GM18507 (cell line): ENCODE measurements at regions not wholly inside any gene's neighbourhood (a gene's known extent, or its start where the extent isn't known, plus 50 kb on each side); places are given as distances from the start of the nearest gene placed in this dataset.
"Not testable (repeated sequence)": the region's sequence is repeated elsewhere in the genome, so short reads cannot be mapped to it uniquely, and the experiment has no call there.

Experiments used
- DNase-seq: peaks from one replicate; pipeline ENCODE4 v3.0.0; 2011; ENCODE audit warnings: low read depth; ENCODE audit not compliant: insufficient read length; ENCODE audit errors: extremely low spot score
- FAIRE-seq: peaks from 2 replicates; lab custom pipeline; 2011; peaks lifted over from hg19 to GRCh38; lab: Jason Lieb, UNC

DNA sequence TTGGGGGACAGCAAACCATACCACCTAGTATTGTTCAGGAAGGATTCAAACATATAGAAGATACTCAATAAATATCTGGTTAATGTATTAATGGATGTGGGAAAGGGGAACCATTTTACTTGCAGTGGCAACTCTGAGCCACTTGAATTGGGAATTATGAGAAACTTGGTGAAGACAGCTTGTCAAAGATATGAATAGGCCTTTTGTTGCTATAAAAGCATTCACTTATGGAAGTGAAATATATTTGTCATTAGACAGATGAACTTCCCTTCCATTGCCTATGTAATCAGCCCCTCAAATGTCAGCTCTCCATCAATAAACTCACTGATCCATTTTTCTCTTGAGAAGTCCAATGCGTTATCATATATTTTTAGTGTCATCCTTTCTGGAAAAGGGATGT is 56.1 kb downstream of the GPR85 start:
- DNase-seq = no peak
- FAIRE-seq = no peak

- FAIRE-seq (no peak), DNase-seq (no peak)
Measured at GRCh38 chr7:113026941-113027340, 59.7 kb downstream of the GPR85 start.

DNA sequence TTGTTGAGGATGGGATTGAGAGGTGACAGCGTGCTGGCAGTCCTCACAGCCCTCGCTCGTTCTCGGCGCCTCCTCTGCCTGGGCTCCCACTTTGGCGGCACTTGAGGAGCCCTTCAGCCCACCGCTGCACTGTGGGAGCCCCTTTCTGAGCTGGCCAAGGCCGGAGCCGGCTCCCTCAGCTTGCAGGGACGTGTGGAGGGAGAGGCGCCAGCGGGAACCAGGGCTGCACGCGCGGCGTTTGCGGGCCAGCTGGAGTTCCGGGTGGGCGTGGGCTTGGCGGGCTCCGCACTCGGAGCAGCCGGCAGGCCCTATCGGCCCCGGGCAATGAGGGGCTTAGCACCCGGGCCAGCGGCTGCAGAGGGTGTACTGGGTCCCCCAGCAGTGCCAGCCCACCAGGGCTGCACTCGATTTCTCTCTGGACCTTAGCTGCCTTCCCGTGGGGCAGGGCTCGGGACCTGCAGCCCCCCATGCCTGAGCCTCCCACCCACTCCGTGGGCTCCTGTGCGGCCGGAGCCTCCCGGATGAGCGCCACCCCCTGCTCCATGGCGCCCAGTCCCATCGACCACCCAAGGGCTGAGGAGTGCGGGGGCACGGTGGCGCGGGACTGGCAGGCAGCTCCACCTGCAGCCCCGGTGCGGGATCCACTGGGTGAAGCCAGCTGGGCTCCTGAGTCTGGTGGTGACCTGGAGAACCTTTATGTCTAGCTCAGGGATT is 69.3 kb downstream of the GPR85 start:
- DNase-seq, FAIRE-seq: not testable (repeated sequence)

- FAIRE-seq (no peak), DNase-seq (no peak)
Measured at GRCh38 chr7:113015034-113015645, 71.5 kb downstream of the GPR85 start.

DNA sequence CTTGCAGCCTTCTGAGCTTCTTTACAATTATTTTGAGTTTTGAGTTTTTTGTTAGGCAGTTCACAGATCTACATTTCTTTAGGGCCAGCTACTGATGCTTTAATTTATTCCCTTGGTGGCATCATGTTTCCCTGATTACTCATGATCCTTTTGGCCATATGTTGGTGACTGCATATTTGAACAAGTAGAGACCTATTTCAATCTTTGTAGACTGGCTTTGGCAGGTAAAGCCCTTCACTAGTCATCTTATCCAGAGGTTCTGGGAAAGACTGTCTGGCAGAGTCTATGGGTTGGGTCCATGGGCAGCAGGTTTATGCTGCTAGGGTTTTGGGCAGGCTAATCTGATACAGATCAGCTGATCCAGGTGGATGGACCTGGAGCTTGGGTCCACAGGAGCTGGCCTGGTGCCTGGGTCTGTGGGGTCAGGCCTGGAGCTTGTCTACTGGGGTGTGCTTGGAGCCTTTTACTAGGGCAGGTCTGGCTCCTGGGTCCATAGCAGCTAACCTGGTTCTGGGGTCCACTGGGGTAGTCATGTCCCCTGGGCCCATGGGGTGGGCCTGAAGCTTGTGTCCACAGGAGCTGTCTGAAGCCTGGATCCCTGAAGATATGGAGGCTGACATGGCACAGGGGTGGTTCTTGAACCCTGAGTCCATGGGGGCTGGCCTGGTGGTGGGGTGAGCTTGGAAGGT is 72.7 kb downstream of the GPR85 start:
- DNase-seq (no peak), FAIRE-seq (no peak)

GRCh38 chr7:113012862-113013261 is 73.8 kb downstream of the GPR85 start:
- FAIRE-seq, DNase-seq: not testable (repeated sequence)

DNA sequence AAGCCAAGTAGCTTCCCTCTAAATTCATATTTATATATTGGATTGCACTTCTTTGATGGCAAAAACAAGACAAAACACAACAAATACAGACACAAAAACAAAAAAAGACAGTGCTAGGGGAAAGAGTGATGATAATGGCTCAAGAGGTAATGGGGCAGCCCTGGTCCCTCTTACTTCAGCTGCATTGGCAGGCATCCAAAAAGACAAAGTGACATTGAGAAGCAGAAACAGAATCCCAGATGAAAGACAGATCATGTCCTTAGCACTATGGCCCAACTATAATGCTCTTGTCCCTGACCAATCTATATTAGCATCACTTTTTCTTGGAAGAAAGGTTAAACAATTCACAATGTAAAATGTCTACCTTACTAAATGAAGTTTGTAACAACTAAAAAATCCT is 76.2 kb downstream of the GPR85 start:
- FAIRE-seq (no peak), DNase-seq (no peak)

- FAIRE-seq = no peak
- DNase-seq = no peak
Measured at GRCh38 chr7:113008755-113009154, 77.9 kb downstream of the GPR85 start.

DNA sequence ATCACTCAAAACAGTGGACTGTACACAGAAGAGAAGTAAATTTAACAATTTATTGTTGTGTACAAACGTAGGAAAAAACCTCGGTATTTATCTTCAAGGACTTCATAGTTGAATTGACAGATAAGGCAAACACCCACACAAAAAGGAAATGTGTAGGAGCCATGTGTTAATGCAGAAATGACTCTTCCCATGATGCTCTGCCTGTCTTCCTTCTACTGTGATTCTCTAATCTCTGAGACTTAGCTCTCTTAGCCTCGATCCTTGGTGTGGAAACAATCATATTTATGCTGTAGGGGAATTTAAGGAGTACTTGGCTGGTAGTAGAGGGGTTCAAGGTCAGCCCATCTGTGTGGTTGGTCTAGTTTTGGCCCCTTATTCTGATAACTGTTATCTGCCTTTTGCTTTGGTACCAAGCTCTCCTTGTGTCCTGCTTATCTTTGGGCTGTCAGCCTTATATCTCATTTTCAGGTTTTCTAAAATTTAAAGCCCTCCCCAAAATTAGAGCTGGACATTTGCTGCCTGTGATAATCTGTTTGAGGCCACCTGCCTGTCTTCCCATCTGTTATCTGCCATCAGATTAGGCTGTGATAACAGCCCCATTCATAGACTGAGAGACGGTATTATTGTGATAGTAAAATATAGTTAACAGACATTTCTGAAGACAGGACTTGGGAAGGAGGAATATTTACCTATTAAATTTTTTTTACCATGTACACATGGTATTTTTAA is 81.7 kb downstream of the GPR85 start:
- FAIRE-seq (peak; percentile 29), DNase-seq (no peak)

DNA sequence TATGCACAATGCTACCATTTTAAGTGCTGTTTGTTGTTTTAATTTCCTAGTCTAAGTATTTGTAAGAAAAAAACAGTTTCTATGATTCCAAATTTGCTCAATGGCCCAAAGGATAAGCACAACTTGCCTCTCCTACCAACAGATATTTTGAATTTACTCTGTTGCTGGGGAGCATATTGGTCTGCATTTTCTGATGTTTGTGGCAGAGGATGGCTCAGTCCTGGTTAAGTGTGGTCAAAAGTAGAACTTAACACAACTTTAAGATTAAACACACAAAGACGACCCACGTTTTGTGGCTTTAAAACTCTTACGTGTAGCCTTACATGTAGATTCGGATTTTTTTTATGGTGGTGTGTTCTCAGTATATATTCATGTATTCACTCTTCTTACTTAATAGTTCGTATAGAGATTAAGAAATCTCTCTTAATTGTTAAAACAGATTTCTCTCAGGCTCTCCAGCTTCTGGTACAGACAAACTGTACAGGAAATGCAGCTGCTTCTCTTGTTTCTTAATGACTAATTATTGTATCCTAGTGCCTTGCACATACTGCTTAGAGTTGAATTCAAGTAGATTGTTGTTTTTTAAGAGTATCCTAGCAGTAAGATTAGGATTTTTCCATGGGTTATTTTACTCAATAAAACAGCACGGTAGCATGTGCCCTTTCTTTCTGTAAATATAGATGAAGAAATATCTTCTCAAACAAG is 86.2 kb downstream of the GPR85 start:
- DNase-seq (no peak), FAIRE-seq (peak; percentile 26)

- DNase-seq (no peak), FAIRE-seq (no peak)
Measured at GRCh38 chr7:112997831-112998230, 88.8 kb downstream of the GPR85 start.

DNA sequence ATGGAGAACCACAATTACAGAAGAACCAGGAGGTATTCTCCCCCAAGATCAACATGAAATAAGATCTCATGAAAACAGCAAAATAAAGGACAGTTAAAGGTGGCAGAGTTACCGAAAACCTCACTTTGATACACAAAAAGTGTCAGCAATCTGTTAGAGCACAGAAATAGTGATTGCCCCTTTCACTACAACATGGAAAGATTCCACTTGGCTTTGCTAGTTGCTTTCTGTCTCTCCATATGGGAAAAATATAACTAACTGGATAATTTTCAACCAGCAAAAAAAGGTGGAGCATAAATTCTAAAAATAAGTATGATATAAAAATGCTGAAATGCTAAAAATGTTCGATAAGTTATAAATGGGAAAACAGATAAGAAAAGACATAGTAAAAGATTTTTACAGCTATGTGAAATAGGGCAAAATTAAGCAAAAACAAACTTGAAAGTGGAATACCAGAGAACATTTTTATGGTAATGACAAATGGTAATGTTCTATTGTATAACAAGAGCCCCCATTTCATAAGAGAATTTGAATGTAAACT is 90.2 kb downstream of the GPR85 start:
- FAIRE-seq (no peak), DNase-seq (no peak)

- FAIRE-seq (no peak), DNase-seq (no peak)
Measured at GRCh38 chr7:112995059-112995824, 91.4 kb downstream of the GPR85 start.

GRCh38 chr7:112994656-112995055 is 92.0 kb downstream of the GPR85 start:
- DNase-seq (no peak), FAIRE-seq (no peak)

GRCh38 chr7:112990624-112991023 is 96.0 kb downstream of the GPR85 start:
- FAIRE-seq (no peak), DNase-seq (no peak)

DNA sequence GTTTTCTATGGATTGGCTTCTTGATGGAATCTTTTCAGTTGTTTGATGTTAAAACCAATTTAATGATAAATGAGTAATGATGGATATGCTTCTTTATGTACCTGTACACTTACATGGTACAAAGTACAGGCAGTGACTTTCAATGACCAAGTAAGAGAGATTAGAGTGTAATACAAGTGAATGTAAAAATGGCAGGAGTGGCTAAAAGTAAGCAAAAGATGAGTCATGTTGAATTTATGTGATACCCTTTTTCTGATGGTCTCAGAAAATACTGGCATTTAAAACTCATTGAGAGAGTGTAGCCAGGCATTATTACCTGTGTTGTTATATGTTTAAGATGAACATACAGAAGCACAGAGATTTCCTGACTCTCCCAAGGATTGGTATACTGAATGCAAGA is 97.1 kb downstream of the GPR85 start:
- no peak for DNase-seq
- no peak for FAIRE-seq

GRCh38 chr7:112987171-112987570 is 99.5 kb downstream of the GPR85 start:
- DNase-seq (no peak), FAIRE-seq (no peak)

- no peak for DNase-seq
- FAIRE-seq = no peak
Measured at GRCh38 chr7:112986256-112987031, 100.2 kb downstream of the GPR85 start.
